Stimulated activated effector memory CD8-positive, alpha-beta T cell treated with anti-CD3 and anti-CD28 coated beads, Interleukin-12 subunit alpha, Interleukin-12 subunit beta, amount 100 ng/mL, for 72 hours (primary cell): ENCODE measurements at regions not wholly inside any gene's neighbourhood (a gene's known extent, or its start where the extent isn't known, plus 50 kb on each side); places are given as distances from the start of the nearest gene placed in this dataset.

Source experiments
- ATAC-seq: fragments of 150-1000 bp; cut with Tn5 transposase; 2 replicates; pipeline ENCODE4 v1.10.0; 2021
- DNase-seq, 2 donors: peaks; one replicate each; pipeline ENCODE4 v3.0.0; 2021 to 2022; ENCODE audit warnings: low spot score in 2 of 2
- H3K27ac Mint-ChIP-seq: one replicate; pipeline ENCODE4 v1.8.0; 2022; ENCODE audit warnings: mild to moderate bottlenecking, mixed read lengths
- H3K36me3 Mint-ChIP-seq: one replicate; pipeline ENCODE4 v1.8.0; 2022; ENCODE audit warnings: mild to moderate bottlenecking, mixed read lengths
- H3K4me1 Mint-ChIP-seq: one replicate; pipeline ENCODE4 v1.8.0; 2022; ENCODE audit warnings: mixed read lengths
- H3K4me3 Mint-ChIP-seq: one replicate; pipeline ENCODE4 v1.8.0; 2022; ENCODE audit warnings: mild to moderate bottlenecking, mixed read lengths
- H3K9me3 Mint-ChIP-seq: one replicate; pipeline ENCODE4 v1.8.0; 2022; ENCODE audit warnings: mixed read lengths

- Mint-ChIP-seq H3K9me3 (peaks cover 2% of the 10 kb centered on the region), H3K4me1 (no peaks in the 10 kb centered on the region), H3K27ac (no peak overlapping the region), H3K4me3 (no peak overlapping the region), H3K36me3 (no peaks in the 10 kb centered on the region)
- DNase-seq: no peak
- ATAC-seq: no peak
Observed at GRCh38 chr5:105392122-105392709, 1829.6 kb upstream of the NUDT12 start.

- DNase-seq (no peak), ATAC-seq (no peak)
- peaks cover 16% of the 10 kb centered on the region for H3K9me3 Mint-ChIP-seq
- H3K36me3 Mint-ChIP-seq: no peaks in the 10 kb centered on the region
- no peaks in the 10 kb centered on the region for H3K4me1 Mint-ChIP-seq
- no peak overlapping the region for H3K4me3 Mint-ChIP-seq
- no peak overlapping the region for H3K27ac Mint-ChIP-seq
Observed at GRCh38 chr5:105380126-105380525, 1817.5 kb upstream of the NUDT12 start.

GRCh38 chr5:105371169-105371568, 1808.6 kb upstream of the NUDT12 start:
- H3K27ac Mint-ChIP-seq: no peak overlapping the region
- ATAC-seq (no peak), DNase-seq (no peak)
- no peaks in the 10 kb centered on the region for H3K4me1 Mint-ChIP-seq
- H3K4me3 Mint-ChIP-seq: no peak overlapping the region
- peaks cover 5% of the 10 kb centered on the region for H3K9me3 Mint-ChIP-seq
- no peaks in the 10 kb centered on the region for H3K36me3 Mint-ChIP-seq

- no peak overlapping the region for H3K27ac Mint-ChIP-seq
- no peak overlapping the region for H3K4me3 Mint-ChIP-seq
- H3K9me3 Mint-ChIP-seq: peaks cover 5% of the 10 kb centered on the region
- DNase-seq: no peak
- no peaks in the 10 kb centered on the region for H3K36me3 Mint-ChIP-seq
- no peaks in the 10 kb centered on the region for H3K4me1 Mint-ChIP-seq
- ATAC-seq: no peak
Observed at GRCh38 chr5:105350486-105351140, 1788.0 kb upstream of the NUDT12 start.

- ATAC-seq (no peak), DNase-seq (no peak)
- no peaks in the 10 kb centered on the region for H3K36me3 Mint-ChIP-seq
- no peak overlapping the region for H3K27ac Mint-ChIP-seq
- H3K4me1 Mint-ChIP-seq: no peaks in the 10 kb centered on the region
- H3K4me3 Mint-ChIP-seq: no peak overlapping the region
- peaks cover 23% of the 10 kb centered on the region for H3K9me3 Mint-ChIP-seq
Observed at GRCh38 chr5:105331558-105331957, 1769.0 kb upstream of the NUDT12 start.

GRCh38 chr5:105330185-105330584, 1767.6 kb upstream of the NUDT12 start:
- Mint-ChIP-seq H3K9me3 (peaks cover 18% of the 10 kb centered on the region), H3K4me3 (no peak overlapping the region), H3K27ac (no peak overlapping the region), H3K36me3 (no peaks in the 10 kb centered on the region), H3K4me1 (no peaks in the 10 kb centered on the region)
- DNase-seq (no peak), ATAC-seq (no peak)

GRCh38 chr5:105304859-105305258, 1742.3 kb upstream of the NUDT12 start:
- H3K4me1 Mint-ChIP-seq: no peaks in the 10 kb centered on the region
- H3K4me3 Mint-ChIP-seq: no peak overlapping the region
- H3K36me3 Mint-ChIP-seq: no peaks in the 10 kb centered on the region
- H3K27ac Mint-ChIP-seq: no peak overlapping the region
- H3K9me3 Mint-ChIP-seq: peaks cover 8% of the 10 kb centered on the region
- ATAC-seq (no peak), DNase-seq (no peak)

GRCh38 chr5:105288946-105289345, 1726.4 kb upstream of the NUDT12 start:
- Mint-ChIP-seq H3K27ac (no peak overlapping the region), H3K36me3 (no peaks in the 10 kb centered on the region), H3K9me3 (peaks cover 18% of the 10 kb centered on the region), H3K4me3 (no peak overlapping the region), H3K4me1 (no peaks in the 10 kb centered on the region)
- ATAC-seq: no peak
- no peak for DNase-seq

GRCh38 chr5:105283134-105283533, 1720.5 kb upstream of the NUDT12 start:
- H3K4me3 Mint-ChIP-seq: no peak overlapping the region
- ATAC-seq: no peak
- DNase-seq: no peak
- no peaks in the 10 kb centered on the region for H3K4me1 Mint-ChIP-seq
- H3K9me3 Mint-ChIP-seq: peaks cover 5% of the 10 kb centered on the region
- H3K36me3 Mint-ChIP-seq: no peaks in the 10 kb centered on the region
- no peak overlapping the region for H3K27ac Mint-ChIP-seq

- no peak overlapping the region for H3K27ac Mint-ChIP-seq
- no peaks in the 10 kb centered on the region for H3K36me3 Mint-ChIP-seq
- peaks cover 9% of the 10 kb centered on the region for H3K9me3 Mint-ChIP-seq
- no peak overlapping the region for H3K4me3 Mint-ChIP-seq
- no peaks in the 10 kb centered on the region for H3K4me1 Mint-ChIP-seq
- ATAC-seq (no peak), DNase-seq (no peak)
Observed at GRCh38 chr5:105274079-105274478, 1711.5 kb upstream of the NUDT12 start.

- H3K36me3 Mint-ChIP-seq: no peaks in the 10 kb centered on the region
- ATAC-seq (no peak), DNase-seq (no peak)
- no peaks in the 10 kb centered on the region for H3K4me1 Mint-ChIP-seq
- peaks cover 22% of the 10 kb centered on the region for H3K9me3 Mint-ChIP-seq
- H3K4me3 Mint-ChIP-seq: no peak overlapping the region
- no peak overlapping the region for H3K27ac Mint-ChIP-seq
Observed at GRCh38 chr5:105263515-105263914, 1700.9 kb upstream of the NUDT12 start.

- Mint-ChIP-seq H3K36me3 (no peaks in the 10 kb centered on the region), H3K4me1 (no peaks in the 10 kb centered on the region), H3K9me3 (peaks cover 26% of the 10 kb centered on the region), H3K27ac (no peak overlapping the region), H3K4me3 (no peak overlapping the region)
- DNase-seq: no peak
- ATAC-seq: no peak
Observed at GRCh38 chr5:105259581-105260217, 1697.1 kb upstream of the NUDT12 start.

- no peak for DNase-seq
- Mint-ChIP-seq H3K4me1 (no peaks in the 10 kb centered on the region), H3K27ac (no peak overlapping the region), H3K4me3 (no peak overlapping the region), H3K36me3 (no peaks in the 10 kb centered on the region), H3K9me3 (peaks cover 4% of the 10 kb centered on the region)
- no peak for ATAC-seq
Observed at GRCh38 chr5:105238561-105238960, 1676.0 kb upstream of the NUDT12 start.

GRCh38 chr5:105230516-105231157, 1668.0 kb upstream of the NUDT12 start:
- Mint-ChIP-seq H3K4me3 (no peak overlapping the region), H3K27ac (no peak overlapping the region), H3K36me3 (no peaks in the 10 kb centered on the region), H3K9me3 (peaks cover 4% of the 10 kb centered on the region), H3K4me1 (no peaks in the 10 kb centered on the region)
- no peak for ATAC-seq
- DNase-seq: no peak

- no peak overlapping the region for H3K27ac Mint-ChIP-seq
- no peaks in the 10 kb centered on the region for H3K36me3 Mint-ChIP-seq
- H3K4me3 Mint-ChIP-seq: no peak overlapping the region
- peaks cover 10% of the 10 kb centered on the region for H3K9me3 Mint-ChIP-seq
- no peak for DNase-seq
- ATAC-seq: no peak
- H3K4me1 Mint-ChIP-seq: no peaks in the 10 kb centered on the region
Observed at GRCh38 chr5:105218018-105218417, 1655.4 kb upstream of the NUDT12 start.

GRCh38 chr5:105213078-105213477, 1650.5 kb upstream of the NUDT12 start:
- Mint-ChIP-seq H3K4me3 (no peak overlapping the region), H3K9me3 (peaks cover 13% of the 10 kb centered on the region), H3K4me1 (no peaks in the 10 kb centered on the region), H3K27ac (no peak overlapping the region), H3K36me3 (no peaks in the 10 kb centered on the region)
- no peak for ATAC-seq
- no peak for DNase-seq
